Muscle of leg (tissue), 3 donors: ENCODE measurements at regions not wholly inside any gene's neighbourhood (a gene's known extent, or its start where the extent isn't known, plus 50 kb on each side); places are given as distances from the start of the nearest gene placed in this dataset.
A peak's percentile ranks its signal among the peaks of the same experiment; 100 is the strongest.

ENCODE experiments used
- DNase-seq: peaks from one replicate; pipeline ENCODE4 v3.0.0; 2013
- H3K27ac ChIP-seq: one replicate; pipeline ENCODE4 v1.5.1; 2013; ENCODE audit warnings: mild to moderate bottlenecking, low read length, control low read depth
- H3K27me3 ChIP-seq: one replicate; pipeline ENCODE4 v1.6.1; 2013; ENCODE audit warnings: low read length; ENCODE audit not compliant: control insufficient read depth, insufficient read depth
- H3K36me3 ChIP-seq: one replicate; pipeline ENCODE4 v1.6.1; 2013; ENCODE audit warnings: low read length; ENCODE audit not compliant: control insufficient read depth, insufficient read depth
- H3K4me1 ChIP-seq: one replicate; pipeline ENCODE4 v1.6.1; 2013; ENCODE audit warnings: low read length; ENCODE audit not compliant: control insufficient read depth, insufficient read depth
- H3K4me3 ChIP-seq: one replicate; pipeline ENCODE4 v1.5.1; 2013; ENCODE audit warnings: low read length, control low read depth
- H3K9me3 ChIP-seq: replicated peaks from 2 replicates; pipeline ENCODE4 v1.6.1; 2013; ENCODE audit warnings: low read depth, low read length; ENCODE audit not compliant: control insufficient read depth
- WGBS: methylation state at CpG from one replicate; pipeline ENCODE4 v1.1.5; 2013; ENCODE audit warnings: missing lambda C conversion rate; ENCODE audit not compliant: insufficient coverage; 5-methylcytosine and 5-hydroxymethylcytosine counted together

DNA sequence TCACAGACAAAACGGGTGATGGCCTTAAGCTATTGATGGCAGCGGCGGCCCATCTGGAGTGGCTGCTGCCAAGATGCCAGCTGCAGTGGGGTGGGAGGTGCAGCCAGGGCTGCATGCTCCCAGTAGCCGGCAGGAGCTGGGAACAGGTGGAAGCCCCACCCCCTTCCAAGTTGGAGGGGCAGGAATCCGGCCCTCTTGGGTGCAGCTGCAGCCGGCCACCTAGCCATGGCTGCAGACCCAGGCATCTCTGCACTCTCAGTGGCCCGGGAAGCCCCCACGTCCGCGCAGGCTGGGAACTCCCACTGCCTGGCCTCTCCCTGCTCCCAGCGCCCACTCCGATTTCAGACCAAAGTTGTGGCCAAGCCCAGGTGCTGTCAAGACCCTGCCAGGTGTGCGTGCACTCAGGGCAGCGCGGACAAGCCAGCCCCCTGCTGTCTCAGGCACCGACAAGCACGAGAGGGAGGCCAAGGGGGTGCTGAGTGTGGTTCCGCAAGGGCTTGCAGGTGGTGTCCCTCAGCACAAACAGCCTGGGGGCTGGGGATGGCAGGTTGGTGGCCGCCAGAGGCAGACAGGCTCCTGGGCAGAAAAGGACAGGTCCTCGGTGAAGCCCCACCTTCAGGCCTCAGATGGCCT is 115.1 kb upstream of the TSLP start:
- no peaks in the 10 kb centered on the region for H3K4me1 ChIP-seq
- no peaks in the 10 kb centered on the region for H3K36me3 ChIP-seq
- no peak overlapping the region for H3K27ac ChIP-seq
- H3K9me3 ChIP-seq: no peaks in the 10 kb centered on the region
- no peak overlapping the region for H3K4me3 ChIP-seq
- 46% methylated on average over 20 of the region's 20 CpGs for WGBS
- peak; percentile 4 for DNase-seq
- no peaks in the 10 kb centered on the region for H3K27me3 ChIP-seq

DNA sequence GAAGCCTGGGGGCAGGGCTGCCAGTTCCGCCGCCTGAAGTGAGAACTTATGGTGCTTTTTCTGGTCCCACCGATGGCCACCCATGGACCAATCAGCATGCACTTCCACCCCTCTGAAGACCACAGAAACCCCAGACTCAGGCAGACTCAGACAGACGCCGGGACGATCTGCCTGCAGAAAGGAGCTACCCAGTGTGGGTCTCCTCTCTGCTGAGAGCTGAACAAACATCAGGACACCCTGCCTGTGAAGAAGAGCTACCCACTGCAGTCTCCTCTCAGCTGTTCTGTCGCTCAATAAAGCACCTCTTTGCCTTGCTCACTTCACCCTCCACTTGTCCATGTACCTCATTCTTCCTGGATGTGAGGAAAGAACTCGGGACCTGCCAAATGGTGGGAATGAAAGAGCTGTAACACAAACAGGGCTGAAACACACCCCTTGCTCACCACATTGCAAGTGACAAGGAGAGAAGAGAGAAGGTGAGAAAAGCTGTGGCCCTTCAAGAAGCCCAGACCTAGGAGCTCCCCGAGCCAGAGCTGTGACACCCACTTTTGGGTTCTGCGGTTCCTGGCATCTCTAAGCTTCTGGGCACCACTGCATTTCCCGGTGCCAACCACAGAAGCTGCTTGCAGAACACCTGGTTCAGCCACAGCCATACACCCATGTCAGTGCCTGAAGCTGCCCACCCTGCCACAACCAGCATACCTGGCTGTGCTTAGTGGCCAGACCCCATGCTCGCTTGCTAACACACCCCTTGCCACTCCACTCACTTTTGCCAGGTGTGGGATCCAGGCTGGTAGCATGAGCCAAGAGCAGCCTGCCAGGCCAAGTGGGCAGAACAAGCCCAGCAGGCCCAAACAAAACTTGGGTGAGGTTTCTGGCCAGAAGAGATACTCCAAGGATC is 114.3 kb upstream of the TSLP start:
- H3K27me3 ChIP-seq: no peaks in the 10 kb centered on the region
- 74% methylated on average over 10 of the region's 12 CpGs for WGBS
- H3K9me3 ChIP-seq: no peaks in the 10 kb centered on the region
- DNase-seq: no peak
- no peak overlapping the region for H3K27ac ChIP-seq
- H3K4me3 ChIP-seq: no peak overlapping the region
- H3K4me1 ChIP-seq: no peaks in the 10 kb centered on the region
- no peaks in the 10 kb centered on the region for H3K36me3 ChIP-seq

DNA sequence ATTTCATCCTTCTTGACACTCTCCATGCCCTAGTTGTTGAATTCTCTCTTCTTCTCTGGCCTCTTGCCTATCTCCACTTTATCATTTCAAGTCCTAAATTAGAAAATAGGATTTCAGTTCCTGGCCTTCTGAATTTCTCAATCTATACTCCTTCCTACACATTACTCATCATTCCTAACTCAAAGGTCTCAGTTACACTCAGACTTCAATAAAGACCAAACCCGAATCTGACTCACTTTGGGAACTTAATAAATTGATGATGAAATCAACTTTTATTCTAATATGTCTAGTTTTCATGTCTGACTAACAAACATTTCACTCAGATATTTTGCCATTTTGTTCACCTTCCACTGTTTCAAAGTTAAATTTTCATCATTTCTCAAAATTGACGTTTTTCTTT is 113.6 kb upstream of the TSLP start:
- no CpG with 5 or more reads among the region's 2 CpGs for WGBS
- DNase-seq: no peak

DNA sequence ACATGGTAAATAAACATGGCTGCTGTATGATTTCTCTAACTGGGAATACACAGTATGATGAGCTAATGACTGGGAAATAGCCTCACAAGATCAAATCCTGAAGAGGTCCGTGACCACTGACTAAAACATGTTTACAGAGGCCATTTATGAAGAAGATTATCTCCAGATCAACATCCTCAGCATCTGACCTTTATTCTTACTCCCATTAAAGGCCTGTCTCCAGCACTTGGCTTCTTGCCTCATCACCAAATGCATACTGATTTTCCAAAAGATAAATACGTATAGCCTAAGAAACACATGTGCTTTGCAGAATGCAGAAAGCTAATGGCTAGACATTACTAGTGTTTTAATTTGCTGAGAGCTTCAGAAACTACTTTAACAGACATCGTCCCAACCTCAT is 108.0 kb upstream of the TSLP start:
- no peak overlapping the region for H3K4me3 ChIP-seq
- H3K36me3 ChIP-seq: no peaks in the 10 kb centered on the region
- no peaks in the 10 kb centered on the region for H3K4me1 ChIP-seq
- H3K27me3 ChIP-seq: no peaks in the 10 kb centered on the region
- 50% methylated on average over 1 of the region's 3 CpGs for WGBS
- no peak overlapping the region for H3K27ac ChIP-seq
- no peak for DNase-seq
- no peaks in the 10 kb centered on the region for H3K9me3 ChIP-seq

More for the DNA sequence above, 113.6 kb upstream of the TSLP start:
- Histone ChIP-seq H3K4me3 (no peak overlapping the region), H3K27me3 (no peaks in the 10 kb centered on the region), H3K27ac (no peak overlapping the region), H3K4me1 (no peaks in the 10 kb centered on the region), H3K9me3 (no peaks in the 10 kb centered on the region), H3K36me3 (no peaks in the 10 kb centered on the region)

DNA sequence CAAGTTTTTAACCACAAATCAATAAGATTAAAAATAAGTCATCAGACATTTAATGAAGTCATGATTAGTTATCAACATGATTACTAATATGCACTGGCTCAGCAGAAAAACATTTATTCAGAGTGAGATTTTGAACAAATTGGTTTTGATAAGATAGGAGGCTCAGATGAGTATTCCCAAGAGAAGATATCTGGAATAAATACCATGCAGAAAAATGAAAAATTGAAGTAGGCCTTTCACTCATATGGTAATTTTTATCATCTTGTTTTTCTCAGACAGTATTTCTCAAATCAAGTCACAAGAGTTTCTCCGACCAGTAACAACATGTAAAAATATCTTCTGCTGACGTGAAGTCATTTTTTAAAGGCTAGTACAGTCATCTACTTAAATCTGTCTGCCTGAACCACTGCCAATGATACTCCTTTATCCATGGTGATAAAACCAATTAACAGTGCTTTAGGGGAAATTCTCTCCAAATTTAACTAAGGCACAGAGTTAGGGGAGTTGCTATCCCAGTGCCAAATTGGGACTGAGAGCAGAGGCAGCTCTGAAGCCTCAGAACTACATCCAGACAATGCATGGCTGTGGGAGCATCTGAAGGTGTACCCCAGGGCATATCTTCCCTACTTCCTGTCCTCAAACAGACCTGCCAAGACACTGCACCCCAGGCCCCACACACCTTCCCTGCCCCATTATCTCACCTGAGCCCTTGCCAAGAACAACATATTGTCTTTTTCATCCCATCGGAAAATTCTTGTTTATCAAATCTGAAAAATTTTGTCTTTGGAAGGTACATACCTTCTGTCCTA is 105.5 kb upstream of the TSLP start:
- no peaks in the 10 kb centered on the region for H3K9me3 ChIP-seq
- H3K36me3 ChIP-seq: no peaks in the 10 kb centered on the region
- H3K27me3 ChIP-seq: no peaks in the 10 kb centered on the region
- H3K4me3 ChIP-seq: no peak overlapping the region
- peak; percentile 8 for DNase-seq
- no peak overlapping the region for H3K27ac ChIP-seq
- WGBS: no CpG with 5 or more reads among the region's 3 CpGs
- no peaks in the 10 kb centered on the region for H3K4me1 ChIP-seq

DNA sequence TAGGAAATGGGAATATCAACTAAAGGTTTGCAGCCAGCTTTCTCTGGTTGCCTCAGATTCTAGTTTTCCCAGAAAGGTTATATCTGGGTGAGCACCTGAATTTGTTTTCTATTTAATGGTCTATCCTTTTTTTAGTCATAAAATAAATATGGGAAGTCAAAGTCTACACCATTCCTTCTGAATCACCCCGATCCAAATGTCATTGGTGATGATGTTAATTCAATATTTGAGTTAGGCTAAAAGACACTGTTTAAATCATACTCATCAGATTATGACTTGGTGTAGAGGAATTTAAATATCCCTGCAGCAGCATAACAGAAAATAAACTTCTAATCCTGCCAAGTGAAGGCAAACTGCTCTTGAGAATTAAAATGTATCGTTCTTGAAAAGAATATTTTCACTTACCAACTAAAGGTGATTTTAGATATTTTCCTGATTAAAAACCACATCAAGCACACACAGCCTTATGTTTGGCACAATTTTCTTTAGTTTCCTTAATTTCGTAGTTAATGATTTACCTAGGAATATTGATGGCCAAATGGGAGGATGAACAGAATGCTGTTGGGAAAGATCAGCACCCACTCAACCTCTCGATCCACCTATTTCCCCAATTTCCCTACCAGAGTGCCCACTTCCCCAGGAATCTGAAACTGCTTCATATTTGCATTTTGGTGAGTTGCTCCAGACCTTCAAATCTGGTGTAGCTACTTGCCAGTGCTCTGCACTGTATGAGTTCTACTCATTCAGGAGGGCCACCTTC is 103.1 kb upstream of the TSLP start:
- DNase-seq: no peak
- Histone ChIP-seq H3K9me3 (no peaks in the 10 kb centered on the region), H3K4me3 (no peak overlapping the region), H3K27me3 (no peaks in the 10 kb centered on the region), H3K36me3 (no peaks in the 10 kb centered on the region), H3K4me1 (no peaks in the 10 kb centered on the region), H3K27ac (no peak overlapping the region)
- WGBS: 83% methylated on average over 1 of the region's 4 CpGs

DNA sequence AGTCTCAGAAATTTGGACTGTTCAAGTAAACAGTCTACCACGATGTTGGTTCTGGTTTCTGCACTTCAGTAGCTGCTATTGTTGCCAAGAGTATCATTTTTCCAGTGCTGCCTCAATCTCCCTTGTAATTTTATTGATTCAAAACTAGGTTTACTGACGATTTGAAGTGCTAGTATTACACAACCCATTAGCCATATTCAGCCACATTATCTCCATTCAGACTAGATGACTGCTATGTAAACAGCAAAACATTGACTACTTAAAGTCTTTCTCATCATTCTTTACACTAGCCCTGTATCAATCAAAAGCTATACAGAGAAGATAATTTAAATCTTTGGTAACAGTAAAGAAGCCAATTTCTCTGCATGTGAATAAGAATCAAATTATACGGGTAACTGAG is 102.0 kb upstream of the TSLP start:
- Histone ChIP-seq H3K27ac (no peak overlapping the region), H3K4me1 (no peaks in the 10 kb centered on the region), H3K36me3 (no peaks in the 10 kb centered on the region), H3K4me3 (no peak overlapping the region), H3K9me3 (no peaks in the 10 kb centered on the region), H3K27me3 (no peaks in the 10 kb centered on the region)
- WGBS: no CpG with 5 or more reads among the region's 3 CpGs
- DNase-seq: no peak

DNA sequence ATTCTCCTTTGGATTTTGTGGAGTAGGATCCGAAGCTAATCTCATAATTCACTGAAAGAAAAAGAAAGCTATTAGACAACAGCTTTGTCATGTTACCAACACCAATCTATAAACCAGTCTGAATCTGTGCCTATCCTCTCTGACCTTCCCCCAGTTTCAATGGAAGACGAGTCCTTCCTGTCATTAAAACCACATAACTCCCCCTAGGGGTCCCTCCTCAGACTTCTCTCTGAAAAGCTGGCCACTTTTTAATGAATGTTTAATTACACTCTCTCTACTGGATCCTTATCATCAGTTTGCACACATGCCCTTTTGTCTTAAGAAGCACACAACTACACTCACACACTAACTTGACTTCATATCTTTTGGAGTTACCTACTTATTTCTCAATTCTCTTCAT is 98.0 kb upstream of the TSLP start:
- DNase-seq: no peak
- Histone ChIP-seq H3K36me3 (no peaks in the 10 kb centered on the region), H3K4me3 (no peak overlapping the region), H3K4me1 (no peaks in the 10 kb centered on the region), H3K27ac (no peak overlapping the region), H3K9me3 (no peaks in the 10 kb centered on the region), H3K27me3 (no peaks in the 10 kb centered on the region)
- WGBS: 8% methylated on average over 1 of the region's 2 CpGs

DNA sequence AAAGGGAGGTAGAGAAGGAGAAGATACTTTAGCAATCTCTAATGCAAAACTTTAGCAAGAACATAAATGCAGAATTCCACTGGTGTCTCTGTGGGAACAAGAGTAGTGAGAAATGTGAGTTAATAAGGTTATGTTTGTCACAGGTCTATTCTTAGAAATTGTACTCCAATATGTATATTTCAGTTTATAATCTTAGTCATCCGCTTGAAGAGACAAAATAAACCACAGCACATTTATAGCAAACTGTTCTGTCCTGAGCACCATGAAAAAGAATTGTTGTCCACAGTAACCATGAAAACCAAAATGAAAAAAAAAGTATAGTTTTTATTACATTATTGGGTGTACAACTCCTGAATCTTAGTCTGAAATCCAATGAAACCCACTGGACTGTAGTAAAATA is 93.6 kb upstream of the TSLP start:
- Histone ChIP-seq H3K4me3 (no peak overlapping the region), H3K27ac (no peak overlapping the region), H3K27me3 (no peaks in the 10 kb centered on the region), H3K36me3 (no peaks in the 10 kb centered on the region), H3K9me3 (no peaks in the 10 kb centered on the region), H3K4me1 (no peaks in the 10 kb centered on the region)
- no CpG with 5 or more reads among the region's 1 CpG for WGBS
- no peak for DNase-seq
